ENCODE measurements at regions not wholly inside any gene's neighbourhood (a gene's known extent, or its start where the extent isn't known, plus 50 kb on each side); places are given as distances from the start of the nearest gene placed in this dataset.
A peak's percentile ranks its signal among the peaks of the same experiment; 100 is the strongest.

DNA sequence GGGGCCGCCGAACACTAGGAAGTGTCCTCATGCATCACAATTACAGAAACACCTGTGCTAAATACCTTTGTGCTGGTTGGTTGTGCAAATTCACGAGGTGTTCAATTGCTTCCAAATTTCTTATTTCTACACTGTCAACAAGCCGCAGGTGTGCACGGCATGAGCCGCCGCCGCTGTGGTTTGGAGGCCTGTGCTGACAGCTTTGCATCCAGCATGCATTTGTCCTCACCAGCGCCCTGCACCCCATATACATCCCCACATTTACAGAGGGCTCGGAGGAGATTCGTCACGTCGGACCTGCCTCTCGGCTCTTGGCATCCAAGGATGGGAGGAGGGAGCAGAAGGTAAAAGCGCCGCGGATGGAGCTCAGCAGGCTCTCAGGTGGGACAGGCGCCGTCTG, 305.3 kb upstream of the MKI67 start:
- DNase-seq: no peak

DNA sequence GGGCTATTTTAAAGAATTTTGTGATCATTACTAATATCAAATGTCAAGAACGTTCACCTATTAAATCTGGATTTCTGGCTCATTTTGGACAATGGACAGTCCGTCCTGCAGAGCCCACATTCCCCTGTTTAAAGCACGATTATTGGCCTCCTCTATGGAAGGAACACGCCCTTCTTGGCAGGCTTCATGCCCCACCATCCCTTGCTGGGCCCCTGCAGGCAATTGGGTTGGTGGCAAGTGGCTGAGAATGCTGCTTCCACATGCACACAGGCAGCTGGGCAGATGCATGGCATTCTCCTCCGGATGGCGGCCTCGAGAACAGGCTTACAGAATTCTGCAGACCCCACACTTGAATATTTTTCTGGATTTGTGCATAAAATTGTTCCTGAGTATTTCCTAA, 305.8 kb upstream of the MKI67 start:
- no peak for DNase-seq

DNA sequence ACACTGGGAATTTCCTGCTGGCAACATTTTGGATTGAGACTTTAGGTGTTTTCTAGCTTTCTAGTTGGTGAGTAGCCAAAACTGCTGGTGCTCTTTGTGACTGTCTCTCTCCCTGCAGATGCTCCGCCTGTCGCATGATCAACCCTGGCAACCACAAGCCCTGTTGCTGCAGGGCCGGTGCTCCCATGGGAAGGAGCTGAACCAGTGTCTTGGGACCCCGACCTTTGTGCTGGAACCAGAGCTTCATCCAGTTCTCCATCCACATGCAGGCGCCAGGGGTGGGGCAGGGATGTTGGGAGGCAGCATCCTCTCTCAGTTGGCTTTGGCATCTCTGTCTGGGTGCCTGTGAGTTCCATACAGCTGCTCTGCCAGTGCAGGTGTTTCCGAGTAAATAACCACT, 306.2 kb upstream of the MKI67 start:
- DNase-seq: no peak

DNA sequence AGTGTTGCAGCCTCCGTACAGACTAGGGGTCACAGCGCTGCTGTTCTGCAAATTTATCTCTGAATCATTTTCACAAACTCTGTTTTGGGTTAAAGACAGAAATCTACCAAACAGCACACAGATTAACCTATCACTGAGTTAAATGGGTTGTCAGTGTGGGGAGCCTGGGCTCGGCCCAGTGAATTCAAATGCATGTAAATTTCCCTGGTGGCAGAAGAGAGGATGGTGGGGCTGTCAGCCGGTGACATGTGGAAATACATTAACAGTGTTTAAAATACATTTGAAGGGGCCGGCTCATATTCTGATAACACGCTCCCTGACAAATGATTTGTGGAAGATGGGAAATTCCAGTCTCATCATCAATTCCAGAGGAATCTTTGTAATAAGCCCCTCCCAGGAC, 309.6 kb upstream of the MKI67 start:
- no peak for DNase-seq

DNA sequence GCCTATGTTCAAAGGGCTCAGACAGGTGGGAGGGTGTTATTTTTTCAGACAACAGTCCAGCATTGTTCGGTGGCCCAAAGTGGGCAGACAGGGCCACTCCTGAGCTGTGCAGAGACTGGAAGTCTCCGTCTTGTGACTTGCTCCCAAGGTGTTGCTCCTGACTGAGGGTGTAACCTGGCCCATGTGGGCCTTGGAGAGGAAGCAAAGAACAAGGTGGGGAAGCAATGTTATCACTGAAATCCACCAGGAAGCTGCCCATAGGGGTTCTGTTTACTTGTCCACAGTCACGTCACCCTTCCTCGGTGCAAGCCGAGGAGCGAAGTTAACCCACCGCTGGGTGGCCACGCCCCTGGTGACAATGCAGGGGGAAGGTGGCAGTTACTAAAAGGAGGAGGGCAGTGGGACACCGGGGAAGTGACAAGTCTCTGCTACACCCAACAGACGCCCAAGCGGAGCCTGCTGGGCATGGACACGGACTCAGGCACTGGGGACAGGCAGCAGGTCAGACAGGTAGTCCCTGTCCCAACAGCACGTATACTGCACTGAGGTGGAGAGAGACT, 311.6 kb upstream of the MKI67 start:
- no peak for DNase-seq

DNA sequence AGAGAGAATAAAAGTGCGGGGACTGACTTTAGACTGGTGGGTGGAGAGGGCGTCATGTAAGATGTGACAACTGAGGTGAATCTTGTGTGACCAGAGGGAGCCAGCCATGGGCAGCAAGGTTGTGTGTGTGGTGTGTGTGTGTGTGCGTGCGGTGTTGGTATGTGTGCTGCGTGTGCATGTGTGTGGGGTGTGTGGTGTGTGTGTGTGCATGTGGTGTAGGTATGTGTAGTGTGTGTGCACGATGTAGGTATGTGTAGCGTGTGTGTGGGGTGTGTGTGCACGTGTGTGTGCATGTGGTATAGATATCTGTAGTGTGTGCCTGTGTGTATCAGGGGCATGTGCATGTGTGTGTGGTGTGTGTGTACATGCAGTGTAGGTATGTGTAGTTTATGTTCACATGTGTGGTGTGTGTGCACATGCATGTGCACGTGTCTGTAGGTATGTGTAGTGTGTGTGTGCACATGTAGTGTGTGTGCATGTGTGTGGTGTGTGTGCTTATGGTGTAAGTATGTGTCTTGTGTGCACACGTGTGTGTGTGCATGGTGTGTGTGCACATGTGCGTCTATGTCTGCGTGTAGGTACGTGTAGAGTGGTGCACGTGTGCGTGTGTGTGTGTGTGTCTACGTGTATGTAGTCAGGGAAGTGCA, 312.3 kb upstream of the MKI67 start:
- DNase-seq: no peak

DNA sequence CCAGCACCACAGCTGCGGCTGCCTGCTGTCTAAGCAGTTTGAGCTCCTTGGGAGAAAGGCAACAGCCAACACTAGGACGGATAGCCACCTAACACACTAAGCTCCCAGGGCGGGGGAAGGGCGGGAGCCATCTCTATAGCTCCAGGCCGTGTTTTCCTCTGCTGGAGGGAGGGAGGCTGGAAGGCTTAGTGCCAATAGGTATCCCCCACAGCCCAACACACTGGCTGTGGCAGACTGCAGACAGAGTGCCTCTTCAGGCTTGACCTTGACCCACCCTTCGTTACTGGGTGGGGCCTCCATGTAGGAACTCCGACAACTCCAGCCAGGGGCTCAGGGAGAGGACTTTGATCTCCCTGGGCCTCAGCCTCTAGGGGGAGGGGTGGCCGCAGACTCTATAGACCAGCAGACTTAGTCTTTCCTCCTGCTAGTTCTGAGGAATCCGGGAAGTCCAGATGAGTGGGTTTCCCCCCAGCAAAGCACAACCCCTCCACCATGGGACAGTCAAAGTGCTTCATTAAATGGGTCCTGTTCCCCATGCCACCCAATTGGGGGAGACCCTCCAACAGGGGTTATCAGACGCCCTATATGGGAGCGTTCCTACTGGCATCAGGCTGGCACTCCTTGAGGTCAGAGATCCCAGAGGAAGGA, 314.4 kb upstream of the MKI67 start:
- DNase-seq: no peak

DNA sequence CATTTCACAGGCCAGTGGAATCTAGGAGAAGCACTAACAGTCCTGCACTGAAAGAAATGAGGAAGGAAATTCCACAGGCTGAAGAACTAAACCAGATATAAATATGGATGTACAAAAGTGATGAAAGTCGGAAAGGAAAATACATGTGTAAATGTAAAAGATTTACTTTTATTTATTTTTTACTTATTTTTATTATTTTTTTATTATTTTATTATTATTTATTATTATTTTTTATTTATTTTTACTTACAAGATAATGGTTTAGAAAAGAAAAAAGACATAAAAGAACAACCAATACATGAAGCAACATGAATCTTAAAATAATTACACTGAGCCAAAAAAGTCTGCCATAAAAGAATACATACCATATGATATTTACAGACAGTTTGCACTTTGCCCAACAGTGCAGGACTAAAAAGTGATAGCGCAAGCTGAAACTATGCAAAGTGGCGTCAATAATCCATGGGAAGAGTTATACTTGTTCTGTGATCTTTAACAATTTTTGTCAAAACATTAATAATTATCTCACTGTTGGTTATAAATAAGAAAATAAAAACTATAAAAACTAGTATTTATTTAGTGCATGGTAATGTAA, 317.8 kb upstream of the MKI67 start:
- no peak for DNase-seq

DNA sequence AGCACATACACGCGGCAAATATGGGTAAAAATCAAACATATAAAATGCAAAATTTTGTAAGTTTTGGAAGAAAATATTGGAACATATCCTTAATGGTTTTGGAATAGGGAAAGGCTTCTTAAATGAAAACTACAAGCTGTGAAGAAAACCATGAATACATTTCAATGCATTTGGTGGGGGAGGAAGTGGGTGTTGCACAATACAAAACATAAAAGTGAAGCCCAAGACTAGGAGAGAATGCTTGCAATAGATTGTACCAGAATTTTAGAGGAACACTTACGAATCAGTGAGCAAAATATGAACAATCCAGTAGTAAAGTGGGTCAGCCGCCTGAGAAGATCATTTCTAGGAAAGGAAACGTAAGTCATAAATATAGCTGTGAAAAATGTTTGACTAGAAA, 322.6 kb upstream of the MKI67 start:
- DNase-seq: no peak

DNA sequence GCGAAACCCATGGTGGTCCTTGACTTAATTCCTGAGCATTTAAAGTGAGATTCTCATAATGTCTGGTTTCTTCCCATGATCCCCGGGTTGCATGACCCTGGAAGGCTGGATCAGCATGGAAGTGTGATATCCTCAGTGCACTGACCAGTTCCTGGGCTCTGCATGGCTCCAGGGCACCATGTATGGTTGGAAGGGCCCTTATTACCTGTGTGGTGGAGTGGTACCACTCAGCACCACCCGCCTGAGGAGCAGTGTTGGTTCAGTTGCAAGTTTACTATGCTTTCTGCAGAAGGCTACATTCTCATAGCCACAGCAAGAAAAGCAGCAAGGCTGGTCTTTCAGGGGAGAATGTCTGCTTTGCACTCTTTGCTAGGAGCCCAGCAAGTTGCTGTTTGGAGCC, 325.7 kb upstream of the MKI67 start:
- DNase-seq: no peak

DNA sequence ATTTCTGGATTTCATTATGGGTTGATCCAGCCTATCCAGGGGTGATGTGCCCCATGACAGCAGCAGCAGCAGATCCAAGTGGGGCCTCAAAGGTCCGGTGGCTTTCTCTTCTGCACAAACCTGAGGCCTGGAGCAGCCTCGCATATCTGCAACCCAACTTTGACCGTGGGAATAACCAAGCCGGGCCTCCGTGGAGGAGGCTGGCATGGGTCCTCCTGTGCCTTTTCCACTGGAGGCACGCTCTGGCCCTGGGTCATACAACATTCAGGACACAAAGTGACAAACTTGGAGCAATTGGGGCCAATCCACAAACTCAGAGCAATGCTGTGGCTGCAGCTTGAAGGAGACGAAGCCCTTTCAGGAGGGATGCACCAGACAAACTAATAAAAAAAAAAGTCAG, 330.0 kb upstream of the MKI67 start:
- no peak for DNase-seq

DNA sequence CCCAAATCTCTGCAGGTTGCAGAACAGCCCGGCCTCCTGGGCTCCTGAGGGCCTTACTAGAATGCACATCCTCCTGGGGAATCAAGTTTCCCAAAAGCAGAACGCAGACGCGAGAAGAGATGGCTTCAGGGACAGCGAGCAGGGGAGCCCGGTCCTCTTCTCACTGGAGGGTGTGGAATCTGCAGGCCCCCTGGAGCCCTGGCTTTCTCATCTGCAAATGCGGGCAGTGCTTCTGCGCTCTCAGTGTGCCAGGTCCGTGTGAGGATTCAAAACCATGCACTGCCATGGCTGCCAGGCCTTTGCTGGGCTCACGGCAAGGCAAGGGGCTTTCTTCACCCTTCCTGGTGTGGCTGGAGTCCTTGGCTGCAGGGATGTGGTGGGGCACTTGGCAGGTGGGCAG, 330.9 kb upstream of the MKI67 start:
- DNase-seq: no peak

DNA sequence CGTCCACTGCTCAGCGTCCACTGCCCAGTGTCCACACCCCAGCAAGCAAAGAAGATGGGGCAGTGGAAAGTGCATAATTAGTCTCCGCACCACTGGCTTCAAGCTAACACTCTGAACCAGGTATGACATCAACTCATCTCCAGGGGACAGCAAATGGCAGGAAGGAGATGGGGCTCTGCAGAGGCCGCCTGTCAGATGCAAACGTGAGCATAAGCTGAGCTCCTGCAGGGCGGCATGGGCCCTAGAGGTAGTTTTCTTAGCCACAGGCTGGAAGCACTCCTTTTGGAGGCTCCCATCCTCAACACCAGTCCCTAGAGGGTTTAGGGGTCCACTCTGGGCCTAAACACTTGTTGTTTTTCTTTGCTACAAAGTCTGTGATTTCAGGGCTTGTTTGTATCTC, 335.8 kb upstream of the MKI67 start:
- DNase-seq: no peak

DNA sequence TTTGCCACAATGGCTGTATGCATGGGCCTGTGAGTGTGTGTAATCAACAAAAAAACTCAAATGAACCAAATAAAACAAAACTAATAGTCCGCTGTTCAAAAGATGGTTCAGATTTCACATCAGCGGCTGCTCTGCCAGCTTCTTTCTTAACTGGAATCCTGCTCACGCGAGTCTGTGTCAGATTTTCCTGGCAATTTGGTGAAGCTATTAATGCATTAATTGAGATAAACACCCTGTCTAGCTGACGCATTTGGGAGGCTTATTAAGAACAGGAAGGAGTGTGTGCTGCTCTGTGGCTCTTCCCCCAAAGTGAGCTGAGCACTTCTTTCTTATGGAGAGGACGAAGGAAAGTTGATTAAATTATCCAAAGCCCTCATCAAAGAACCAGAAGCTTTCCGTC, 336.6 kb upstream of the MKI67 start:
- DNase-seq: no peak

DNA sequence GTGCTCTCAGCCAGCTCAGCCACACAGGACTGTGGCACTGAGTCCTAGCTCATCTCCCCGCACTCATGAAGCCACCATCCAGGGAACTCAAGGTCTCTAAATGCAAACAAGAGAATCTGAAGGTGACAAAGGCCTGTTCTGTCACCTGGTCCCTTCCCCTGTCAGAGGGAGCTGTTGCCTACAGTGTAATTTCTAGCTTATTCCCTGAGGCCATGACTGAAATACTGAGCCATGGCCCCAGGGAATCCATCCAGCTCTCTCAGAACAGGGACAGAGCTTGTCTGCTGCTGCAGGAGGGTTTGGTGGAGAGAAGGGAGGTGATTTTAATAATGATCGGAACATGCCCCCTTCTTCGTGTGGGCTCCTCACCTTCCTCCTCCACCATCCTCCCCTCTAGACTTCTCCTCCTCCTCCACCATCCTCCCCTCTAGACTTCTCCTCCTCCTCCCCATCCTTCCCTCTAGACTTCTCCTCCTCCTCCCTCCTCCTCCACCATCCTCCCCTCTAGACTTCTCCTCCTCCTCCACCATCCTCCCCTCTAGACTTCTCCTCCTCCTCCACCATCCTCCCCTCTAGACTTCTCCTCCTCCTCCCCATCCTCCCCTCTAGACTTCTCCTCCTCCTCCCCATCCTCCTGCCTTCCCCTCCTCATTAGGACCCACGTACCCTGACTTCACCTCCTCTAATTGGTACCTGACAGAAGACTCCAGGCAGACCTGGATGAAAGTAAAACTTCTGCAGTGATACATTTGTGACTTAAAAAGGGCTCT, 338.0 kb upstream of the MKI67 start:
- DNase-seq: peak; percentile 7

DNA sequence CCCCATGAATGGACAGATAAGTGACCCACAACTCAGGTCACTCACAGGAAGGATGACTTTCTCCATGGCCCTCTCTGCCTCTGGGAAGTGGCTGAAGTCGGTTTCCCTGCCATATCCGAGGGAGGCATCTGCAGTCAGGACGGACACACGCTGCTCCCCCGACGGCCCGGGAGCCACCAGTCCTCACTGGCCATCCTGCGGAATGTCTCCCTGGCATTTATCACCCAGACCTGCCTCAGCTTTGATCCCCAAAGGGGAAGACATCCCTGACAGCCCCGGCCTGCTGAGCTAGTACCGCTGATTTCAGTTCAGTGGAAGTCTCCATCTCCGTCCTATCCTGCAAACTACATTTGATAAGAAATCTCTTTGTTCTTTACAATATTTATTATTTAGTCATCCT, 339.5 kb upstream of the MKI67 start:
- no peak for DNase-seq

DNA sequence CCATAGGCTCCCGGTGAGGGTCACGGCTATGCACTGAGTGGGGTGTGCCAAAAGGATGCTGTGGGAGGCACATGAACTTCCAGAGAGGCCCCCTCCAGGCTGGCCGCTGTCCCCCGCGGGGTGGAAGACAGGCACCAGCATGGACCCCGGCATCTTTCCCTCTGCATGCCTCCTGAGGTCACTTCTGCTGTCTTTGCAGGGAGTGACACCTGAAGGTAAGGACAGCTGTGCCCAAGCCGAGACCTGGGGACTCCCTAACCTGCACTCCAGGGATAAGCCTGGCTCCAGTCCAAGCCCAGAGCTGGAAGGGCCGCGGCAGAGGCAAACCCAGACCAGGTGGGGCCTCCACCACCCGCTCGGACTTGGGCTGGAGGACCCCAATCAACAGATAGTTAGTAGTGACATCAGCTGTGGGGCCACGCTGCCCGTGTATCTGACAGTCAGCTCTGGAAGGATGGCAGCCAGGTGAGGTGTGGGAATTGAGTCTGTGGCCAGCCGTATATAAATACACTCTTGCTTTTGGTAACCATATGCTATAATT, 340.7 kb upstream of the MKI67 start:
- DNase-seq: no peak

DNA sequence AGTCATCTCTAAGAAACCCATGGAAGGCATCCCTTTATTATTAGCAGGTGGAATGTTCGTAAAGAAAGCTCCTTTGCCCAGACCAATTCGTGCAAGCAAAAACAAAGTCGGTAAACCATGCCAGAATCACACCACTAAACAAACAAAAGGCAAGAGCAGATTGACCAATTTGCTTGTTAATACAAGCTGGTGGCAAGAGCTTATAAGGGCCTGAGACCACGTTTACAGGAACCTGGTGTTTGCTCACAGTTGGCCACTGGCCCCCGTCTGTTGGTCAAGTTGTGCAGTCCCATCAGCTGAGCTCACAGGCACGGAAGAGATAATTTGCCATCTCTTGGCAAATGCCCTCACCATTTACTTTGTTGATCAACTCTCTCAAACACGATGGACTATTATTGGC, 342.2 kb upstream of the MKI67 start:
- DNase-seq: peak; percentile 36

DNA sequence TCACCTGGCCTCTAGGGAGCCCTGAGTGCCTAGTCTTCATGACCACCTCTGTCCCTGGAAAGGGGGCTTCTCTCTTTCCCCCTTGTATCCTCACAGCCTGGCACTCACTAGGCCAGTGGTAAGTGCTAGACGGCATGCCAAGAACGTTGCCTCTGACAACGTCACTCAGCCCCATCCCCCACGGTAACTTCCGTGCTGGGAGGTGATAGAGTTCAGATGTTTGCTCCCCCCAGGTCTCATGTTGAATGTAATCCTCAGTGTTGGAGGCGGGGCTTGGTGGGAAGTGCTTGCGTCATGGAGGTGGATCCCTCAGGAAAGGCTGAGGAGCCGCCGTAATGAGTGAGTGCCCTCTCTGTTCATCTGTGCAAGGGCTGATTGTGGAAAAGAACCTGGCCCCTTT, 343.3 kb upstream of the MKI67 start:
- DNase-seq: no peak

DNA sequence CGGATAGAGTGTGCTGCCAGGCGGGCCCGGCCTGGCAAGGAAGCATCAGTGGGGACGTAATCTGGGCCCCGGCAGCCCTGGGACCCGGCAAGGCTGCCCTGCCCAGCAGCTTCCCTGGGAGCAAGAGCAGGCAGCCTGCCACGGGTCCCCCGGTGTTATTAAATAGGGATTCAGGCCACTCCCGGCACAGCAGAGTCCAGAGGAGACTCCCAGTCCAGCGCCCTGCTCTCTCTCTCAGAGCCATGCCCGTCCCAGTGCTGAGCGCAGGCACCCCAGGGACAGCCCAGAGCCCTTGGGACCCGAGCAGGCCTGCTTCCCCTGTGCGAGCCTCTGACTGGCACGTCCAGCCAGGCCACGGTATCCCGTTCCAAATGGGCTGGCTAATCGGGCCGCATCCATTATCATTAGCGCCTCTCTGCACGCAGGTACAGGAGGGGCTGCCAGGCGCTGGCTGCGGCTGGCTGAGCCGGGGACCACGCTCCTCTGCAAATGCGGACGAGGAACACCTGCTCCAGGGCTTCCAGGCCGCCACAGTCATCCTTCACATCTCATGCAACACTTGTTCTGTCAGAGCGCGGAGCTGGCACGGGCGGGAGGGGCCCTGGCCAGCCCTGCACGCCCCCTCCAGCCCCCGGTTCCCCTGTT, 344.2 kb upstream of the MKI67 start:
- peak; percentile 79 for DNase-seq

DNA sequence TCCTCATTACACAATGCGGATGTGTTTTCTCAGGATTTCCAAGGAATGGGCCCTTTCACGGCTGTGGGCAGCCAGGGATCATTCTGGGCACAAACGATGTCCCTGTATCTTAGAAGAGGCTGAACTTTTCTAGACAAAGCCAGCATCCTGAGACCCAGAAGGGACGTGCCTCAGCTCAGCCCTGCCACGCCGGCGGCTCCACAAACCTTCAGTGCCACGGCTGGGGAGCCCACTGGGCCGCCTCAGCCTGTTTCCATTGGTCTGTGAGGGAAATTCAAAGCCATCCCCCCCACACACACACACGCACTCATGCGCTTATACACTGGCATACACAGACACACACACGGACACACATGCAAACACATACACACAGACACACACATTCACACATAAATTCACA, 344.9 kb upstream of the MKI67 start:
- peak; percentile 26 for DNase-seq

DNA sequence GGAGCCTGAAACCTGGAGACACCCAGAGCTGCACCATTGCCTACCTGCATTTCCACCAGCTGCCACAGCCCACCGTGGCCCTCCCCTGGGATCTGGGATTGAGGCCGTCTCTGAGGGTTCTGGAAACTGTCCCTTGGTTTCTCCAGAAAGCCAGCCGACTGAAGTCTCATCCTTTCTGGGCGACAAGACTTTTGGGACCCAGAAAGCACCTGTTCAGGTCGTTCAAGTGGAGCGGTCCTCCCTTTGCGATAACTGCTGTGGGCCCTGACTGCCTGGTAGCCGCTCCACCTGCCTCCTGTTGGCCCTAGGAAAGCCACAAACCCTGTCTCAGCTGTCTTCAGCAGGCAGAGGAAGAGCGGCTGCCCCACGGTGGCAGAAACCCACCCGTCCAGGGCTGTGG, 346.0 kb upstream of the MKI67 start:
- DNase-seq: no peak

DNA sequence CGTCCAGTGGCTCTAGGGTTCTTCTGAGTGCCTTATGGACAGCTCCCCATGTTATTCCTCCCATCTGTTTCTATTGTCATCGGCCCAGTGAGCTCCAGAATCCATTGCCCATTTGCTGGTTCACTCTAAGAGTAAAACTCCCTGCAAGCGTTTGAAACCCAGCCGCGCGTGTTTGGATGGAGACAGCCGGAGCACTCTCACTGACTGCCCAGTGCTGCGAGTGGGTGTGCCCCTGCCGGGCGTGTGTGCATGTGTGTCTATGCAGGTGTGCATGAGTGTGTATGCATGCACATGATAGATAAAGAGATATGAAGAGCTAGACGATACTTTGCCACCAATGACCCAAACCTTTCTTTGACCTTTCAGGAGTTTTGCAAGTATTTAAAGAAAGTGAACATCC, 347.2 kb upstream of the MKI67 start:
- DNase-seq: no peak

Data from DMS79 (cell line).